KMS-11 (cell line): ENCODE measurements at regions not wholly inside any gene's neighbourhood (a gene's known extent, or its start where the extent isn't known, plus 50 kb on each side); places are given as distances from the start of the nearest gene placed in this dataset.

Experiments used
- H2AFZ ChIP-seq: fragments of 200-600 bp; sonication (generic); 2 replicates; pipeline ENCODE4 v1.6.1; 2016; ENCODE audit warnings: antibody characterized with exemption, mixed run types, low read depth
- H3K27ac ChIP-seq: fragments of 200-600 bp; sonication (generic); 2 replicates; pipeline ENCODE4 v1.6.1; 2016; ENCODE audit warnings: mild to moderate bottlenecking, mixed run types
- H3K27me3 ChIP-seq: fragments of 200-600 bp; sonication (generic); 2 replicates; pipeline ENCODE4 v1.6.1; 2017; ENCODE audit warnings: mild to moderate bottlenecking, low read depth, mixed run types, moderate library complexity; ENCODE audit not compliant: insufficient read depth
- H3K36me3 ChIP-seq: fragments of 200-600 bp; sonication (generic); 2 replicates; pipeline ENCODE4 v1.6.1; 2017; ENCODE audit warnings: mild to moderate bottlenecking, mixed run types; ENCODE audit not compliant: insufficient read depth
- H3K4me1 ChIP-seq: fragments of 200-600 bp; sonication (generic); 2 replicates; pipeline ENCODE4 v1.6.1; 2016; ENCODE audit warnings: mild to moderate bottlenecking, low read depth, mixed run types; ENCODE audit not compliant: poor library complexity, severe bottlenecking
- H3K4me2 ChIP-seq: fragments of 200-600 bp; sonication (generic); 2 replicates; pipeline ENCODE4 v1.7.0; 2016; ENCODE audit warnings: mild to moderate bottlenecking, mixed run types
- H3K4me3 ChIP-seq: fragments of 200-600 bp; sonication (generic); IDR thresholded peaks from 2 replicates; pipeline ENCODE4 v1.6.1; 2017; ENCODE audit warnings: low read depth, low read length, mixed read lengths; ENCODE audit not compliant: insufficient read depth
- H3K79me2 ChIP-seq: fragments of 200-600 bp; sonication (generic); 2 replicates; pipeline ENCODE4 v1.6.1; 2016; ENCODE audit warnings: low read depth, mixed run types; ENCODE audit not compliant: insufficient read depth
- H3K9ac ChIP-seq: fragments of 200-600 bp; sonication (generic); 2 replicates; pipeline ENCODE4 v1.6.1; 2016; ENCODE audit warnings: mild to moderate bottlenecking, mixed run types
- H4K20me1 ChIP-seq: fragments of 200-600 bp; sonication (generic); 2 replicates; pipeline ENCODE4 v1.6.1; 2016; ENCODE audit warnings: mild to moderate bottlenecking, mixed run types; ENCODE audit not compliant: insufficient read depth
- CTCF ChIP-seq: fragments of 200-600 bp; sonication (generic); conservative IDR thresholded peaks from 2 replicates; pipeline ENCODE4 v1.6.1; 2017; ENCODE audit warnings: low read depth, mild to moderate bottlenecking, antibody characterized with exemption, low read length, moderate library complexity, mixed read lengths

DNA sequence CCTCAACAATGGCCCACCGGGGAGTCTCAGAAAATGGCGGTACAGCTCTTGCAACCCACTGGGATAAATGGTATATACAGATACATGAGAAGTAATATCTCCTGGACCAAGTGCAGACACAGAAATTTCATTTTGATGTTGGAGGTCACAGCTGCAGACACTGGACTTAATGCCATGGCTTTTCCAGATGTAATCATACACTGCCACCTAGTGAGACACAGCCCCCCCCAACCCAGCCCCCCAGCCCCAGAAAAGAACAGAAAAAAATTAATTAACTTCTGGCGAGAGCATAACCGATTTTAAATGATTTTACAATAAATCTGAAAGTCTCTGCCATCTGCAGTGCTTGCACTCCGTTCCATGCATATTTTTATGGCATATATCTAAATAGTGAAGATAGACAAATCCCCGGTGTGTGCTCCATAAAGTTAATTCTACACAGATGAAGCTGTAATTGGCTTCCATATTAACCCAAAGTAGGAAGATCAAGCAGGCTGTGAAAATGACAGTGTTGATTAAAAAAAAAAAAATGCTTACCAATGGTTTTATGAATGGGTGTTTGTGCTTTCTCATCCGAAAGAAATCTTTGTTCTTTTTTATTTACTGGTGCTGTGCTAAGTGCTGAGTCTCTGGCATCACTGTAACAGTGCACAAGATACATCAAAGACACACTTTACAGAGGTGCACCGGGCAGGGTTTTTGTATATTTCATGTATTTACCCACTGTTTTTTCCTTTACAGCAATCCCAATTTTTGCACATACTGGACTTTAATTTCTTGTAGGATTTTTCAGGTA is 804.1 kb downstream of the TFAP2A start:
- H4K20me1 ChIP-seq, result no peaks in the 10 kb centered on the region
- H3K36me3 ChIP-seq, result no peaks in the 10 kb centered on the region
- no peak overlapping the region for H3K9ac ChIP-seq
- no peaks in the 10 kb centered on the region for H3K4me1 ChIP-seq
- H3K27me3 ChIP-seq, result no peaks in the 10 kb centered on the region
- H3K79me2 ChIP-seq, result no peaks in the 10 kb centered on the region
- H2AFZ ChIP-seq, result no peak overlapping the region
- TF ChIP-seq CTCF, result no peak
- H3K4me3 ChIP-seq, result no peak overlapping the region
- H3K27ac ChIP-seq, result no peak overlapping the region
- no peak overlapping the region for H3K4me2 ChIP-seq

DNA sequence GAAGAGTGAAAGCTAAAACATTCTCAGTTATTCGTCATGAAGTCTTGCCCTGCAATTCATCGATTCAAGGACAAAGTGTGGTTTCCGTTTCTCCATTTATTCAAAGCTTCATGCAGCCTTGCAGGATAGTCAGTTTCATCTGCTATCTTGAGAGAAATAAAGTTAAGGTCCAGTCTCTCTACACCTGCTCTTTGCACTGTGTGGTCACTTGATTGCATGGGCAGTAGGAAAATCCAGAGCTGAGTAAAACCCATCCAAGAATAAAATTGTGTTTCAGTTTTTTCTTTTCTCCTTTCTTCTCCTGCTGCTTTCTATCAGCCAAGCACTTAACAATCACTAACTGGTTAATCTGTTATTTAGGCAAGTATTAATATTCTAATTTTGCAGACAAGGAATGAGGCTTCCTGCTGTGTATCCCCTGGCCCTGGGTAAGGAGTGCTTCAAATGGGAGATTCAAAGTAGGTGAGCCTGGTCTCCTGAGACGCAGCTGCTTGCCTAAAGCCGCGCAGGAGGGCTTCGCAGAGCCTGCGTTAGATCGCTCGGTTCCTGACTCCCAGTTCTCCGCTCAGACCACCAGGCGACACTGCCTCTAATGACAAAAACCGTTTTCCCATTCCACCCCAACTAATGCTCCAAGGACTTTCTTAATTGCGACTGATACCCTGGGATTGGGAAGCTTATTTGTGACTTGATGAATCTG is 808.3 kb downstream of the TFAP2A start:
- H3K4me3 ChIP-seq, result no peak overlapping the region
- no peak overlapping the region for H3K27ac ChIP-seq
- TF ChIP-seq CTCF, result no peak
- no peaks in the 10 kb centered on the region for H3K4me1 ChIP-seq
- H3K36me3 ChIP-seq, result no peaks in the 10 kb centered on the region
- no peak overlapping the region for H3K9ac ChIP-seq
- H2AFZ ChIP-seq, result no peak overlapping the region
- H3K27me3 ChIP-seq, result no peaks in the 10 kb centered on the region
- H3K4me2 ChIP-seq, result no peak overlapping the region
- no peaks in the 10 kb centered on the region for H3K79me2 ChIP-seq
- H4K20me1 ChIP-seq, result no peaks in the 10 kb centered on the region

- H3K4me2 ChIP-seq, result no peak overlapping the region
- H3K4me3 ChIP-seq, result no peak overlapping the region
- H3K27ac ChIP-seq, result no peak overlapping the region
- H3K79me2 ChIP-seq, result no peaks in the 10 kb centered on the region
- no peaks in the 10 kb centered on the region for H3K27me3 ChIP-seq
- H3K4me1 ChIP-seq, result no peaks in the 10 kb centered on the region
- no peak for TF ChIP-seq CTCF
- H3K9ac ChIP-seq, result no peak overlapping the region
- H4K20me1 ChIP-seq, result no peaks in the 10 kb centered on the region
- H3K36me3 ChIP-seq, result no peaks in the 10 kb centered on the region
- no peak overlapping the region for H2AFZ ChIP-seq
Measured at GRCh38 chr6:9594746-9595145, 820.1 kb downstream of the TFAP2A start.

DNA sequence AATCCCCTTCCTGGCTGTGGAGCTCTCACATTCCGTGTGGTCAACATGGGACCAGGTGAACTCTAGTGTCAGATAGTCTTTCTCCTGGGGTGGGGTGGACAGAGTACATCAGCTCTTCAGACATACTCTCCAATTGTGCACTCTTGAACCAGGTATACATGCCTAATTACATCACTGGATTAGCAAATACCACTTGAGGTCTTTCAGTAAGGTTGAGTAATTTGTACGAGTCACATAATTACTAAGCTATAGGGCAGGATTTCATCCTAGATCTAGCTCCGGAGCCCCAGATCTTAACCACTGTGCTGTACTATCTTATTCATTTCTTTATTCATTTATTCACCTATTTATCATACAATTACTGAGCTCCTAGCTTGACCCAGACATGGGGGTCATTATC is 821.3 kb downstream of the TFAP2A start:
- no peak overlapping the region for H3K9ac ChIP-seq
- no peak for TF ChIP-seq CTCF
- H3K4me3 ChIP-seq, result no peak overlapping the region
- H3K27me3 ChIP-seq, result no peaks in the 10 kb centered on the region
- no peak overlapping the region for H2AFZ ChIP-seq
- no peak overlapping the region for H3K27ac ChIP-seq
- H3K4me1 ChIP-seq, result no peaks in the 10 kb centered on the region
- H3K36me3 ChIP-seq, result no peaks in the 10 kb centered on the region
- H4K20me1 ChIP-seq, result no peaks in the 10 kb centered on the region
- no peak overlapping the region for H3K4me2 ChIP-seq
- no peaks in the 10 kb centered on the region for H3K79me2 ChIP-seq
